Neuronal stem cell (in vitro differentiated cells): ENCODE measurements at regions not wholly inside any gene's neighbourhood (a gene's known extent, or its start where the extent isn't known, plus 50 kb on each side); places are given as distances from the start of the nearest gene placed in this dataset.

Source experiments
- DNase-seq: peaks from one replicate; pipeline ENCODE4 v3.0.0-alpha.2; 2013; ENCODE audit warnings: low spot score
- H2AFZ ChIP-seq: one replicate; pipeline ENCODE4 v1.6.1; 2013; ENCODE audit warnings: mild to moderate bottlenecking, low read length, inconsistent platforms
- H2AK5ac ChIP-seq: 2 replicates; pipeline ENCODE4 v1.6.1; 2013; ENCODE audit warnings: low read depth, mild to moderate bottlenecking, inconsistent platforms, low read length, moderate library complexity, mixed read lengths
- H2BK120ac ChIP-seq: 2 replicates; pipeline ENCODE4 v1.6.1; 2013; ENCODE audit warnings: low read depth, mild to moderate bottlenecking, inconsistent platforms, low read length, moderate library complexity, mixed read lengths
- H2BK12ac ChIP-seq: one replicate; pipeline ENCODE4 v1.6.1; 2013; ENCODE audit warnings: low read length, inconsistent platforms
- H2BK15ac ChIP-seq: 2 replicates; pipeline ENCODE4 v1.6.1; 2013; ENCODE audit warnings: mild to moderate bottlenecking, low read length, inconsistent platforms, mixed read lengths
- H2BK5ac ChIP-seq: one replicate; pipeline ENCODE4 v1.6.1; 2013; ENCODE audit warnings: inconsistent platforms, mild to moderate bottlenecking, low read length, moderate library complexity
- H3K14ac ChIP-seq: one replicate; pipeline ENCODE4 v1.6.1; 2013; ENCODE audit warnings: low read length, inconsistent platforms
- H3K18ac ChIP-seq: 2 replicates; pipeline ENCODE4 v1.6.1; 2013; ENCODE audit warnings: low read length, inconsistent platforms
- H3K23ac ChIP-seq: 2 replicates; pipeline ENCODE4 v1.6.1; 2013; ENCODE audit warnings: low read depth, mild to moderate bottlenecking, mixed read lengths, low read length, inconsistent platforms; ENCODE audit not compliant: poor library complexity
- H3K27ac ChIP-seq: replicated peaks from 3 replicates; pipeline ENCODE4 v1.5.1; 2013; ENCODE audit warnings: low read length, inconsistent platforms
- H3K27me3 ChIP-seq, 3 experiments: 2 replicates each; pipeline ENCODE4 v1.6.1; 2013; ENCODE audit warnings: low read length in 3 of 3, mild to moderate bottlenecking in 2 of 3, inconsistent platforms in 1 of 3, low read depth in 1 of 3, mixed read lengths in 1 of 3, moderate library complexity in 1 of 3; ENCODE audit not compliant: control insufficient read depth in 3 of 3, insufficient read depth in 3 of 3
- H3K36me3 ChIP-seq, 2 donors: replicated peaks in 1 of 2; 2 replicates each; pipeline ENCODE4 v1.6.1; 2013; ENCODE audit warnings: low read length in 2 of 2; ENCODE audit not compliant: control insufficient read depth in 2 of 2, insufficient read depth in 2 of 2
- H3K4ac ChIP-seq: 2 replicates; pipeline ENCODE4 v1.6.1; 2013; ENCODE audit warnings: inconsistent platforms, mild to moderate bottlenecking, low read length, moderate library complexity
- H3K4me1 ChIP-seq, 2 donors: 1 replicate in 1 of 2; 2 replicates in 1 of 2; pipeline ENCODE4 v1.6.1; 2013; ENCODE audit warnings: low read length in 2 of 2, low read depth in 1 of 2; ENCODE audit not compliant: control insufficient read depth in 2 of 2, insufficient read depth in 1 of 2
- H3K4me2 ChIP-seq: one replicate; pipeline ENCODE4 v1.6.1; 2013; ENCODE audit warnings: mild to moderate bottlenecking, low read length, inconsistent platforms; ENCODE audit not compliant: insufficient read depth, poor library complexity, severe bottlenecking
- H3K4me3 ChIP-seq, 2 donors: 2 replicates each; pipeline ENCODE4 v1.5.1; 2013; ENCODE audit warnings: low read length in 2 of 2, mild to moderate bottlenecking in 2 of 2, inconsistent platforms in 1 of 2, moderate library complexity in 1 of 2
- H3K79me1 ChIP-seq: one replicate; pipeline ENCODE4 v1.6.1; 2013; ENCODE audit warnings: low read depth, mild to moderate bottlenecking, inconsistent platforms, low read length, moderate library complexity
- H3K9ac ChIP-seq: one replicate; pipeline ENCODE4 v1.6.1; 2013; ENCODE audit warnings: mild to moderate bottlenecking, low read depth, low read length, inconsistent platforms; ENCODE audit not compliant: poor library complexity
- H3K9me3 ChIP-seq, 2 donors: replicated peaks in 1 of 2; 2 replicates each; pipeline versions ENCODE3 to v1.6.1; 2013; ENCODE audit warnings: low read length in 2 of 2, mild to moderate bottlenecking in 2 of 2, inconsistent platforms in 1 of 2, low read depth in 1 of 2, mixed read lengths in 1 of 2, moderate library complexity in 1 of 2; ENCODE audit not compliant: control insufficient read depth in 2 of 2, insufficient read depth in 1 of 2
- H4K8ac ChIP-seq: one replicate; pipeline ENCODE4 v1.6.1; 2013; ENCODE audit warnings: low read depth, mild to moderate bottlenecking, inconsistent platforms, low read length, moderate library complexity
- H4K91ac ChIP-seq: one replicate; pipeline ENCODE4 v1.6.1; 2013; ENCODE audit warnings: low read length, low read depth, mild to moderate bottlenecking, inconsistent platforms; ENCODE audit not compliant: poor library complexity
- WGBS, 2 donors: extraction: QIAGEN DNeasy Blood & Tissue Kit; methylation state at CpG; one replicate each; pipeline ENCODE4 v1.1.7; 2013; ENCODE audit warnings: missing lambda C conversion rate in 2 of 2, mixed read lengths in 1 of 2; ENCODE audit not compliant: insufficient read length in 2 of 2, insufficient replicate concordance in 1 of 2; ENCODE audit errors: extremely low coverage in 2 of 2; 5-methylcytosine and 5-hydroxymethylcytosine counted together

GRCh38 chr2:831622-832021 lies 119.0 kb upstream of the SNTG2 start:
- Histone ChIP-seq H2BK5ac (no peak overlapping the region), H3K4me3 (no peak overlapping the region), H2AK5ac (no peak overlapping the region), H2BK120ac (no peak overlapping the region), H4K91ac (no peak overlapping the region), H2BK12ac (no peak overlapping the region), H3K4ac (no peak overlapping the region), H3K4me2 (no peak overlapping the region), H3K9ac (no peak overlapping the region), H3K27me3 (no peaks in the 10 kb centered on the region), H4K8ac (no peak overlapping the region), H3K36me3 (no peaks in the 10 kb centered on the region), H2BK15ac (no peak overlapping the region), H3K23ac (no peak overlapping the region), H3K9me3 (no peaks in the 10 kb centered on the region), H2AFZ (no peak overlapping the region), H3K18ac (no peak overlapping the region), H3K79me1 (no peaks in the 10 kb centered on the region), H3K4me1 (no peaks in the 10 kb centered on the region), H3K27ac (no peak overlapping the region), H3K14ac (no peak overlapping the region)
- WGBS, 2 donors = no CpG with 5 or more reads among the region's 5 CpGs
- DNase-seq = no peak

- no peak overlapping the region for H3K23ac ChIP-seq
- no peak overlapping the region for H3K4ac ChIP-seq
- no peak overlapping the region for H3K18ac ChIP-seq
Observed at GRCh38 chr2:831225-831536, 119.5 kb upstream of the SNTG2 start.

GRCh38 chr2:830419-831224 lies 120.0 kb upstream of the SNTG2 start:
- Histone ChIP-seq H3K23ac (no peak overlapping the region), H2AK5ac (no peak overlapping the region), H3K27ac (no peak overlapping the region), H3K36me3 (no peaks in the 10 kb centered on the region), H3K4me1 (no peaks in the 10 kb centered on the region), H2BK12ac (no peak overlapping the region), H2BK15ac (no peak overlapping the region), H3K4me2 (no peak overlapping the region), H4K8ac (no peak overlapping the region), H3K9me3 (no peaks in the 10 kb centered on the region), H2BK5ac (no peak overlapping the region), H3K18ac (peak overlapping the region; percentile 66), H4K91ac (no peak overlapping the region), H3K4me3 (no peak overlapping the region), H3K4ac (no peak overlapping the region), H3K9ac (no peak overlapping the region), H2AFZ (no peak overlapping the region), H2BK120ac (no peak overlapping the region), H3K14ac (no peak overlapping the region), H3K27me3 (no peaks in the 10 kb centered on the region), H3K79me1 (no peaks in the 10 kb centered on the region)
- WGBS, 2 donors = no CpG with 5 or more reads among the region's 10 CpGs
- no peak for DNase-seq

More at GRCh38 chr2:831225-831536, 119.5 kb upstream of the SNTG2 start:
- H2BK15ac ChIP-seq = no peak overlapping the region
- H2BK120ac ChIP-seq = no peak overlapping the region
- no peak overlapping the region for H2AK5ac ChIP-seq
- H3K9ac ChIP-seq = no peak overlapping the region
- H3K9me3 ChIP-seq = no peaks in the 10 kb centered on the region
- H3K36me3 ChIP-seq = no peaks in the 10 kb centered on the region
- H3K27ac ChIP-seq = no peak overlapping the region
- no peaks in the 10 kb centered on the region for H3K4me1 ChIP-seq
- no peak overlapping the region for H3K14ac ChIP-seq
- WGBS, 2 donors = no CpG with 5 or more reads among the region's 8 CpGs
- H2AFZ ChIP-seq = no peak overlapping the region
- H3K4me2 ChIP-seq = no peak overlapping the region
- no peak overlapping the region for H2BK5ac ChIP-seq
- no peak for DNase-seq
- no peaks in the 10 kb centered on the region for H3K27me3 ChIP-seq
- H3K4me3 ChIP-seq = no peak overlapping the region
- H2BK12ac ChIP-seq = no peak overlapping the region
- no peaks in the 10 kb centered on the region for H3K79me1 ChIP-seq
- H4K91ac ChIP-seq = no peak overlapping the region
- H4K8ac ChIP-seq = no peak overlapping the region

GRCh38 chr2:829047-829446 lies 121.6 kb upstream of the SNTG2 start:
- Histone ChIP-seq H3K27me3 (no peaks in the 10 kb centered on the region), H3K9me3 (no peaks in the 10 kb centered on the region), H3K23ac (no peak overlapping the region), H3K4me1 (peaks cover 0 to 3% of the 10 kb centered on the region in 2 donors), H2BK5ac (no peak overlapping the region), H3K4me2 (no peak overlapping the region), H3K9ac (no peak overlapping the region), H3K36me3 (no peaks in the 10 kb centered on the region), H2AK5ac (no peak overlapping the region), H2AFZ (no peak overlapping the region), H3K18ac (no peak overlapping the region), H4K8ac (no peak overlapping the region), H3K4ac (no peak overlapping the region), H2BK12ac (no peak overlapping the region), H2BK15ac (no peak overlapping the region), H2BK120ac (no peak overlapping the region), H3K4me3 (no peak overlapping the region), H4K91ac (no peak overlapping the region), H3K27ac (no peak overlapping the region), H3K79me1 (no peaks in the 10 kb centered on the region), H3K14ac (no peak overlapping the region)
- DNase-seq = no peak
- no CpG with 5 or more reads among the region's 6 CpGs for WGBS, 2 donors
